H9 (cell line): ENCODE measurements at regions not wholly inside any gene's neighbourhood (a gene's known extent, or its start where the extent isn't known, plus 50 kb on each side); places are given as distances from the start of the nearest gene placed in this dataset.

Source experiments
- DNase-seq: peaks from one replicate; pipeline ENCODE4 v3.0.0-alpha.2; 2017
- H2AFZ ChIP-seq: one replicate; pipeline ENCODE4 v1.6.1; 2013; ENCODE audit warnings: mild to moderate bottlenecking, low read length, control low read depth, moderate library complexity
- H2AK5ac ChIP-seq: 2 replicates; pipeline ENCODE4 v1.6.1; 2013; ENCODE audit warnings: low read length, control low read depth, mixed read lengths; ENCODE audit not compliant: insufficient read length
- H2BK120ac ChIP-seq: one replicate; pipeline ENCODE4 v1.6.1; 2013; ENCODE audit warnings: low read depth, mild to moderate bottlenecking, low read length, control low read depth, inconsistent platforms; ENCODE audit not compliant: poor library complexity, severe bottlenecking
- H2BK12ac ChIP-seq: 2 replicates; pipeline ENCODE4 v1.6.1; 2013; ENCODE audit warnings: low read length, control low read depth, mixed read lengths, low read depth; ENCODE audit not compliant: insufficient read length
- H2BK15ac ChIP-seq: 2 replicates; pipeline ENCODE4 v1.6.1; 2013; ENCODE audit warnings: low read depth, low read length, control low read depth
- H2BK20ac ChIP-seq: one replicate; pipeline ENCODE4 v1.6.1; 2013; ENCODE audit warnings: low read depth, mild to moderate bottlenecking, low read length, control low read depth, inconsistent platforms; ENCODE audit not compliant: poor library complexity, severe bottlenecking
- H2BK5ac ChIP-seq: 2 replicates; pipeline ENCODE4 v1.6.1; 2013; ENCODE audit warnings: low read length, control low read depth, mixed read lengths; ENCODE audit not compliant: insufficient read length
- H3K14ac ChIP-seq: 2 replicates; pipeline ENCODE4 v1.6.1; 2013; ENCODE audit warnings: low read length, control low read depth; ENCODE audit not compliant: insufficient read depth
- H3K18ac ChIP-seq: 2 replicates; pipeline ENCODE4 v1.6.1; 2013; ENCODE audit warnings: low read depth, mild to moderate bottlenecking, mixed read lengths, low read length, control low read depth; ENCODE audit not compliant: insufficient read length
- H3K23ac ChIP-seq: 2 replicates; pipeline ENCODE4 v1.6.1; 2013; ENCODE audit warnings: low read length, control low read depth, mixed read lengths, low read depth; ENCODE audit not compliant: insufficient read length
- H3K23me2 ChIP-seq: 2 replicates; pipeline ENCODE4 v1.6.1; 2013; ENCODE audit warnings: low read depth, mild to moderate bottlenecking, mixed read lengths, low read length, control low read depth; ENCODE audit not compliant: insufficient read length, poor library complexity, severe bottlenecking
- H3K27ac ChIP-seq: 2 replicates; pipeline ENCODE4 v1.5.1; 2013; ENCODE audit warnings: low read length, control low read depth, mixed read lengths, low read depth; ENCODE audit not compliant: insufficient read length
- H3K27me3 ChIP-seq: 2 replicates; pipeline ENCODE4 v1.6.1; 2013; ENCODE audit warnings: low read length, control low read depth, inconsistent platforms; ENCODE audit not compliant: insufficient read depth
- H3K4ac ChIP-seq: 2 replicates; pipeline ENCODE4 v1.6.1; 2013; ENCODE audit warnings: low read depth, mild to moderate bottlenecking, control low read depth, inconsistent platforms, low read length, moderate library complexity
- H3K4me1 ChIP-seq: 2 replicates; pipeline ENCODE4 v1.6.1; 2013; ENCODE audit warnings: low read length, control low read depth, inconsistent platforms; ENCODE audit not compliant: insufficient read depth
- H3K4me2 ChIP-seq: 2 replicates; pipeline ENCODE4 v1.6.1; 2013; ENCODE audit warnings: low read length, control low read depth, mixed read lengths; ENCODE audit not compliant: insufficient read length, insufficient read depth
- H3K56ac ChIP-seq: 2 replicates; pipeline ENCODE4 v1.6.1; 2013; ENCODE audit warnings: low read depth, mild to moderate bottlenecking, mixed read lengths, low read length, control low read depth; ENCODE audit not compliant: insufficient read length
- H3K79me1 ChIP-seq: 2 replicates; pipeline ENCODE4 v1.6.1; 2013; ENCODE audit warnings: low read depth, mild to moderate bottlenecking, moderate library complexity, low read length, control low read depth, inconsistent platforms; ENCODE audit not compliant: insufficient read depth, poor library complexity, severe bottlenecking
- H3K79me2 ChIP-seq: 2 replicates; pipeline ENCODE4 v1.6.1; 2013; ENCODE audit warnings: low read length, control low read depth, inconsistent platforms; ENCODE audit not compliant: insufficient read depth
- H3K9ac ChIP-seq: 2 replicates; pipeline ENCODE4 v1.6.1; 2013; ENCODE audit warnings: low read length, control low read depth, mixed read lengths; ENCODE audit not compliant: insufficient read length; ENCODE audit errors: extremely low read depth
- H3K9me3 ChIP-seq: one replicate; pipeline ENCODE4 v1.6.1; 2013; ENCODE audit warnings: low read depth, low read length, inconsistent platforms; ENCODE audit not compliant: control insufficient read depth
- H3T11ph ChIP-seq: one replicate; pipeline ENCODE4 v1.6.1; 2013; ENCODE audit warnings: mild to moderate bottlenecking, low read length, control low read depth, inconsistent platforms
- H4K20me1 ChIP-seq: one replicate; pipeline ENCODE4 v1.6.1; 2013; ENCODE audit not compliant: control insufficient read depth, insufficient read length, insufficient read depth
- H4K5ac ChIP-seq: 2 replicates; pipeline ENCODE4 v1.6.1; 2013; ENCODE audit warnings: low read depth, mild to moderate bottlenecking, mixed read lengths, low read length, control low read depth; ENCODE audit not compliant: insufficient read length
- H4K8ac ChIP-seq: replicated peaks from 2 replicates; pipeline ENCODE4 v1.6.1; 2013; ENCODE audit warnings: low read length, control low read depth, mixed read lengths, low read depth; ENCODE audit not compliant: insufficient read length
- H4K91ac ChIP-seq: 2 replicates; pipeline ENCODE4 v1.6.1; 2013; ENCODE audit warnings: low read depth, mild to moderate bottlenecking, moderate library complexity, mixed read lengths, low read length, control low read depth; ENCODE audit not compliant: insufficient read length
- H3K27ac Mint-ChIP-seq, 3 experiments: 2 replicates in 2 of 3; 3 replicates in 1 of 3; pipeline ENCODE4 v1.8.0; 2020 to 2021; ENCODE audit warnings: mixed read lengths in 3 of 3, mild to moderate bottlenecking in 1 of 3, moderate library complexity in 1 of 3
- H3K27me3 Mint-ChIP-seq: 2 replicates; pipeline ENCODE4 v1.8.0; 2021; ENCODE audit warnings: low read depth, mild to moderate bottlenecking, moderate library complexity, mixed read lengths
- H3K36me3 Mint-ChIP-seq, 3 experiments: 2 replicates in 2 of 3; 3 replicates in 1 of 3; pipeline ENCODE4 v1.8.0; 2020 to 2021; ENCODE audit warnings: low read depth in 3 of 3, mixed read lengths in 3 of 3; ENCODE audit not compliant: insufficient read depth in 1 of 3
- H3K4me1 Mint-ChIP-seq, 2 experiments: 2 replicates each; pipeline ENCODE4 v1.8.0; 2020; ENCODE audit warnings: mixed read lengths in 2 of 2
- H3K4me3 Mint-ChIP-seq, 2 experiments: 2 replicates in 1 of 2; 3 replicates in 1 of 2; pipeline ENCODE4 v1.8.0; 2020 to 2021; ENCODE audit warnings: mild to moderate bottlenecking in 2 of 2, mixed read lengths in 2 of 2, moderate library complexity in 1 of 2
- H3K9me3 Mint-ChIP-seq, 2 experiments: 2 replicates in 1 of 2; 3 replicates in 1 of 2; pipeline ENCODE4 v1.8.0; 2020; ENCODE audit warnings: mild to moderate bottlenecking in 2 of 2, mixed read lengths in 2 of 2, moderate library complexity in 1 of 2
- WGBS: extraction: QIAGEN DNeasy Blood & Tissue Kit; methylation state at CpG from one replicate; pipeline ENCODE4 v1.1.7; 2013; ENCODE audit warnings: missing lambda C conversion rate, low lambda C conversion rate, mixed read lengths; ENCODE audit not compliant: insufficient read length; ENCODE audit errors: extremely low coverage; 5-methylcytosine and 5-hydroxymethylcytosine counted together
- TF ChIP-seq, protein P1 (sequence below): fragments of 200-600 bp; sonication (generic); conservative IDR thresholded peaks from 3 replicates; pipeline ENCODE4 v1.8.0; 2021; ENCODE audit warnings: antibody characterized with exemption, mild to moderate bottlenecking

DNA sequence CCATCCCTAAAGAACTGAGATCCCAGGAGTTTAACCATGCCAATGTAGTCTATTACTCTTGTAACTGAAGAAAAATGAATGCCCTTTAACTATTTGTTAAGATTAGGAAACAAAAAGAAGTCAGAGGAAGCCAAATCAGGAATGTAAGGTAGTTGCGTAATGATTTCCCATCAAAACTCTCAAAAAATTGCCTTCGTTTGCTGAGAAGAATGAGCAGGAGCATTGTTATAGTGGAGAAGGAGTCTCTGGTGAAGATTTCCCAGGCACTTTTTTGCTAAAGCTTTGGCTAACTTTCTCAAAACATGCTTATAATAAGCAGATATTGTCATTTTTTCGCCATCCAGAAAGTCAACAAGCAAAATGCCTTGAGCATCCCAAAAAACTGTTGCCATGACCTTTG lies 224.0 kb upstream of the SIX2 start:
- Histone ChIP-seq H3K4me1 (no peaks in the 10 kb centered on the region), H3K23ac (no peak overlapping the region), H3K23me2 (no peaks in the 10 kb centered on the region), H3K18ac (no peak overlapping the region), H2BK12ac (no peak overlapping the region), H3K27me3 (no peaks in the 10 kb centered on the region), H3K56ac (no peak overlapping the region), H2BK5ac (no peak overlapping the region), H3K27ac (no peak overlapping the region), H3K4ac (no peak overlapping the region), H4K8ac (no peak overlapping the region), H2AK5ac (no peak overlapping the region), H4K5ac (no peak overlapping the region), H3K14ac (no peak overlapping the region), H3K9me3 (no peaks in the 10 kb centered on the region), H3T11ph (no peak overlapping the region), H3K9ac (no peak overlapping the region), H2BK20ac (no peak overlapping the region), H3K79me1 (no peaks in the 10 kb centered on the region), H4K20me1 (no peaks in the 10 kb centered on the region), H3K4me2 (no peak overlapping the region), H4K91ac (no peak overlapping the region), H2BK15ac (no peak overlapping the region), H3K79me2 (no peaks in the 10 kb centered on the region), H2AFZ (no peak overlapping the region), H2BK120ac (no peak overlapping the region)
- TF ChIP-seq, protein P1, sequence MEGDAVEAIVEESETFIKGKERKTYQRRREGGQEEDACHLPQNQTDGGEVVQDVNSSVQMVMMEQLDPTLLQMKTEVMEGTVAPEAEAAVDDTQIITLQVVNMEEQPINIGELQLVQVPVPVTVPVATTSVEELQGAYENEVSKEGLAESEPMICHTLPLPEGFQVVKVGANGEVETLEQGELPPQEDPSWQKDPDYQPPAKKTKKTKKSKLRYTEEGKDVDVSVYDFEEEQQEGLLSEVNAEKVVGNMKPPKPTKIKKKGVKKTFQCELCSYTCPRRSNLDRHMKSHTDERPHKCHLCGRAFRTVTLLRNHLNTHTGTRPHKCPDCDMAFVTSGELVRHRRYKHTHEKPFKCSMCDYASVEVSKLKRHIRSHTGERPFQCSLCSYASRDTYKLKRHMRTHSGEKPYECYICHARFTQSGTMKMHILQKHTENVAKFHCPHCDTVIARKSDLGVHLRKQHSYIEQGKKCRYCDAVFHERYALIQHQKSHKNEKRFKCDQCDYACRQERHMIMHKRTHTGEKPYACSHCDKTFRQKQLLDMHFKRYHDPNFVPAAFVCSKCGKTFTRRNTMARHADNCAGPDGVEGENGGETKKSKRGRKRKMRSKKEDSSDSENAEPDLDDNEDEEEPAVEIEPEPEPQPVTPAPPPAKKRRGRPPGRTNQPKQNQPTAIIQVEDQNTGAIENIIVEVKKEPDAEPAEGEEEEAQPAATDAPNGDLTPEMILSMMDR: no peak
- Mint-ChIP-seq H3K9me3 (no peaks in the 10 kb centered on the region), H3K4me3 (no peak overlapping the region), H3K4me1 (no peaks in the 10 kb centered on the region), H3K36me3 (peaks cover 0 to 7% (median 0%) of the 10 kb centered on the region in 3 experiments; a peak in 1 of 7 replicates), H3K27ac (no peak overlapping the region), H3K27me3 (no peaks in the 10 kb centered on the region)
- WGBS: no CpG with 5 or more reads among the region's 3 CpGs
- DNase-seq: no peak
